Panc1 (cell line): ENCODE measurements at regions not wholly inside any gene's neighbourhood (a gene's known extent, or its start where the extent isn't known, plus 50 kb on each side); places are given as distances from the start of the nearest gene placed in this dataset.

ENCODE experiments used
- ATAC-seq: fragments of 200-7000 bp; cut with Tn5 transposase; 2 replicates; pipeline ENCODE4 v1.9.1; 2020; ENCODE audit warnings: mild to moderate bottlenecking, moderate library complexity
- BruUV-seq: library from RNA; stranded (reverse); fragments of 400-500 nt; replicated peaks from 2 replicates; lab custom pipeline; 2021; lab: Mats Ljungman, UMichigan
- CTCF ChIA-PET: fragments of 300-600 bp; sonication (Branson Sonifier 250); formaldehyde crosslinking; loops from one replicate; lab custom pipeline; 2022; ENCODE audit warnings: antibody characterized with exemption; lab: Charles Lee
- POLR2A ChIA-PET: fragments of 300-600 bp; sonication (Branson Sonifier 250); formaldehyde crosslinking; loops from one replicate; lab custom pipeline; 2022; ENCODE audit warnings: antibody characterized with exemption; lab: Charles Lee
- DNase-seq: peaks from one replicate; pipeline ENCODE4 v3.0.0-alpha.2; 2010; ENCODE audit warnings: low read depth, low spot score
- H3K27ac ChIP-seq: 2 replicates; pipeline ENCODE4 v1.5.1; 2011; ENCODE audit warnings: mild to moderate bottlenecking, low read length, inconsistent platforms
- H3K27me3 ChIP-seq: fragments of 200-500 bp; sonication (Bioruptor generic); 2 replicates; pipeline ENCODE4 v1.6.0; 2014; ENCODE audit warnings: low read length, inconsistent platforms; ENCODE audit not compliant: control insufficient read depth, insufficient read depth
- H3K36me3 ChIP-seq: fragments of 200-500 bp; sonication (Bioruptor generic); 2 replicates; pipeline ENCODE4 v1.5.1; 2014; ENCODE audit warnings: inconsistent platforms, mild to moderate bottlenecking, low read length, moderate library complexity; ENCODE audit not compliant: control insufficient read depth, insufficient read depth
- H3K4me1 ChIP-seq: 2 replicates; pipeline ENCODE4 v1.5.1; 2011; ENCODE audit warnings: inconsistent platforms, mild to moderate bottlenecking, low read length, moderate library complexity; ENCODE audit not compliant: control insufficient read depth, insufficient read depth
- H3K4me3 ChIP-seq, 2 experiments: 2 replicates each; pipeline ENCODE4 v1.5.1; 2011 to 2012; ENCODE audit warnings: low read depth in 2 of 2, low read length in 2 of 2, mild to moderate bottlenecking in 2 of 2, inconsistent platforms in 1 of 2, moderate library complexity in 1 of 2
- H3K9me3 ChIP-seq: fragments of 200-500 bp; sonication (Bioruptor generic); 2 replicates; pipeline ENCODE4 v1.5.1; 2014; ENCODE audit warnings: low read depth, mild to moderate bottlenecking, inconsistent platforms, low read length, moderate library complexity; ENCODE audit not compliant: control insufficient read depth, insufficient read depth
- CTCF ChIP-seq: fragments of 450-650 bp; IDR thresholded peaks from 2 replicates; pipeline ENCODE4 v1.5.1; 2017; ENCODE audit warnings: mild to moderate bottlenecking
- POLR2AphosphoS5 ChIP-seq: IDR thresholded peaks from 2 replicates; pipeline ENCODE4 v1.6.1; 2012; ENCODE audit warnings: mild to moderate bottlenecking, low read depth, low read length, moderate library complexity
- REST ChIP-seq, 2 experiments: IDR thresholded peaks; 2 replicates each; pipeline ENCODE4 v1.6.1; 2011 to 2012; ENCODE audit warnings: low read depth in 2 of 2, control low read depth in 1 of 2, low read length in 1 of 2, mild to moderate bottlenecking in 1 of 2, moderate library complexity in 1 of 2; ENCODE audit not compliant: insufficient read depth in 1 of 2
- SIN3A ChIP-seq: IDR thresholded peaks from 2 replicates; pipeline ENCODE4 v1.6.1; 2012; ENCODE audit warnings: low read depth, mild to moderate bottlenecking, low read length, moderate library complexity, borderline replicate concordance; ENCODE audit not compliant: insufficient read depth
- TCF7L2 ChIP-seq: IDR thresholded peaks from 2 replicates; pipeline ENCODE4 v1.6.1; 2011; ENCODE audit warnings: mild to moderate bottlenecking, low read depth, low read length, inconsistent platforms
- in situ Hi-C: cut with HindIII; loops from 2 replicates; pipeline ENCODE4 v1.10.0; 2016; ENCODE audit warnings: low sequenced_read_pairs, low pct_unique_long_range_greater_than_20kb
- intact Hi-C: fragments of 100-400 bp; cut with micrococcal nuclease; formaldehyde crosslinking; loops from one replicate; pipeline ENCODE4 v1.10.0; 2022; ENCODE audit not compliant: unreplicated experiment

DNA sequence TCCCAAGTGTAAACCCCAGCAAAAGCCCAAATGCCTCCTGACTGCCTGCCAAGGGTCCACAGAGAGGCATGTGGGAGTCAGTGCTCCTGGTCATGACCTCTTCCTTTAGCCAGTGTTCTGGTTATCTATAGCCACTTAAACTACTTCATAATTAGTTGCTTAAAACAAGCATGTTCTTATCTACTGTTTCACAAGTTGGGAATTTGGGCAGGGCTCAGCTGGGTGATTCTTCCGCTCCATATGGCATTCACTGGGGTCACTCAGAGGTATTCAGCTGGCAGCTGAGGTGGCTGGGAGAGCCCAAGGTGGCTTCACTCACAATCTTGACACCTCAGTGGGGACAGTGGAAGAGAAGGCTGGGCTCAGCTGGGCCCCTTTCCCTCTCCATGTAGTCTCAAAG is 184.0 kb upstream of the RGS6 start:
- TF ChIP-seq TCF7L2, result no peak
- TF ChIP-seq CTCF, result no peak
- no peak for TF ChIP-seq POLR2AphosphoS5
- no peak for TF ChIP-seq SIN3A
- no peak for TF ChIP-seq REST (IDR thresholded peaks at IDR 0.05; ENCODE audit: insufficient read depth in 1 of 2, low read depth in 2 of 2, low read length in 1 of 2)
- Histone ChIP-seq H3K27ac (no peak overlapping the region), H3K36me3 (no peaks in the 10 kb centered on the region), H3K9me3 (peaks cover 7% of the 10 kb centered on the region; the same call in 1 of the 2 replicates), H3K4me1 (no peaks in the 10 kb centered on the region), H3K4me3 (no peak overlapping the region), H3K27me3 (no peaks in the 10 kb centered on the region)
- DNase-seq (no peak), ATAC-seq (no peak)
- POLR2A ChIA-PET, result no interaction called here
- in situ Hi-C loops, result no loop called here
- no TSS peak for BruUV-seq
- intact Hi-C loops, result no loop called here
- CTCF ChIA-PET, result no interaction called here

DNA sequence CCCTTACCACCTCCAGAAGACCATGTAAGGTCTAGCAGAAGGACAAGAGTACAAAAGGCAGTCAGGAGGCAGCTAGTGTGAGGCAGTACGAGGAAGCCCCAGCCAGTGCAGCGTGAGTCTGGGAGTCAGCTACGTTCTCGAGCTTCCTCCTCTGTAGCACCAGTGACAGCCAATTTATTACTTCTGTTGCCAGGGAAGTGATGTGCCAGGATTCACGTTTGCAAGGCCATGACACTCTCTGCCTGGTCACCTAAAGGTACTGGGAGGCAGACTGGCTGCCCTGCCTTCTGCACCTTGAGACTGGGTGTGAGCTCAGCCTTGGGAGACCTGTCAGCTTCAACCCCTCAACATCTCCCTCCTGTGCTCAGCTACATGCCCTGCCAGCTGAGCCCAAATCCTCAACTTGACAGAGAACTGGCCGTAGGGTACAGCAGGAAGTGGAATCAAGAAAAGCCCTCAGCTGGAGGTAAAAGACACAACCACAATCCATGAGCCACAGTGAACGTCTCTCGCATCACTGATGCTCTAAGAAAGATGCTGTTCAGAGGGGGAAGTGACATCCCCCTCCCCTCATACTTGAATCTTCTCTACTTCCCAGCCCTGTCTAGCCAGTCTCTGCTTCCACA is 182.5 kb upstream of the RGS6 start:
- Histone ChIP-seq H3K27me3 (no peaks in the 10 kb centered on the region), H3K4me1 (no peaks in the 10 kb centered on the region), H3K36me3 (no peaks in the 10 kb centered on the region), H3K9me3 (peaks cover 7% of the 10 kb centered on the region; the same call in 1 of the 2 replicates), H3K4me3 (no peak overlapping the region), H3K27ac (no peak overlapping the region)
- POLR2A ChIA-PET, result no interaction called here
- DNase-seq (no peak), ATAC-seq (no peak)
- in situ Hi-C loops, result no loop called here
- CTCF ChIA-PET, result no interaction called here
- no TSS peak for BruUV-seq
- TF ChIP-seq TCF7L2, result no peak
- no peak for TF ChIP-seq SIN3A
- TF ChIP-seq REST (IDR thresholded peaks at IDR 0.05; ENCODE audit: insufficient read depth in 1 of 2, low read depth in 2 of 2, low read length in 1 of 2), result no peak
- TF ChIP-seq POLR2AphosphoS5, result no peak
- no peak for TF ChIP-seq CTCF
- intact Hi-C loops, result loop anchor here (10.0 kb wide), 1 partner anchor 425 kb away; the partner anchor contains the start of gene SIPA1L1
